Colon (tissue), 2 donors: ENCODE measurements at regions not wholly inside any gene's neighbourhood (a gene's known extent, or its start where the extent isn't known, plus 50 kb on each side); places are given as distances from the start of the nearest gene placed in this dataset.
"Not testable (repeated sequence)": the region's sequence is repeated elsewhere in the genome, so short reads cannot be mapped to it uniquely, and the experiment has no call there.

Experiments used
- FAIRE-seq: peaks from 2 replicates; lab custom pipeline; 2012; peaks lifted over from hg19 to GRCh38; lab: Jason Lieb, UNC
- donor health status: control.
- donor health status: control.

GRCh38 chr3:74053970-74054516 lies 429.3 kb upstream of the PDZRN3 start:
- no peak for FAIRE-seq

DNA sequence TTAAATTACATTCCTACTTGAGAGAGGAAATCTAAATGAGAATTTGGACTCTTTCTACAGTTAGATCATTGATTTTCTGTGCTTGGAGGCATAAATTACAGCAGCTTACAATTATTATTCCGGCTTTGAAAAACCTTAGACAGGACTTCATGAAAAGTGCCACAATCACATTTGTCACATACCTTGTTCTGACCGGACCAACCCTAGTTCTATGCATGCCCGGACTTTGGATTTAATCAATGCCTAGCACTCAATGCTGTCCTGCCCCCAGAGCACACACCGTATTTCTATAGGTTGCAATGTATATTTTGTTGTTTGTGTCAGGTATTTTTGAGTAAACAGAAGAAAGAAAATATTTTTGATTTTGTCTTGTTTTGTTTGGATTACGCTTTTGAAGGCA lies 424.7 kb upstream of the PDZRN3 start:
- FAIRE-seq, result no peak

GRCh38 chr3:74048699-74049098 lies 424.0 kb upstream of the PDZRN3 start:
- FAIRE-seq, result no peak

- FAIRE-seq, result no peak
Observed at GRCh38 chr3:74045000-74045399, 420.3 kb upstream of the PDZRN3 start.

DNA sequence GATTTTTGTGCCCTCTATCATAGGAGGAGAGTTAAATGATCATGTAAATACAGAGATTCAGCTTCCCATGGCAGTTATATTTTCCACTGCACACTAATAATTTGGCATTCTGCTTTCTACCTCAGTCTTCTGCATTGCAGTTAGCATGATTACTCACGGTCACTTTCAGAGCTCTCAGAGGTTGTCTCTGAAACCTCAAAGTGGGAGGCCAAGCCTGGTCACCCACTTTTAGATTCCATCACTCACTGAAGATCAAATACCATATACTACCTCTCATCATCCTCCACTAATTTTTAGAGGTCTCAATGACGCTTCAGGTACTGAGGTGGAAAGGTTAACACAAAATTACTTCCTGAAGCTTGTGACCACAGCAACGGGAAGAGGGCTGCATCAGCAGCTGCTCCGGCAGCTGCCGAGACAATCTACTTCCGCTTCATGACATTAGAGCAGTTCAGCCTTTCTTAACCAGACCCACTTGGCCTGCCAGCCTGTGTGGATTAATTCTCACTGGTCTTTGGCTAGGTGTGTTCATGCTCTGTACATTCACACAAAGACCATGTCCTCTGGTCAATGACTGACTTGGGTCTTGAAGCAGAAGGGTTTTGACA lies 416.4 kb upstream of the PDZRN3 start:
- FAIRE-seq, result no peak

DNA sequence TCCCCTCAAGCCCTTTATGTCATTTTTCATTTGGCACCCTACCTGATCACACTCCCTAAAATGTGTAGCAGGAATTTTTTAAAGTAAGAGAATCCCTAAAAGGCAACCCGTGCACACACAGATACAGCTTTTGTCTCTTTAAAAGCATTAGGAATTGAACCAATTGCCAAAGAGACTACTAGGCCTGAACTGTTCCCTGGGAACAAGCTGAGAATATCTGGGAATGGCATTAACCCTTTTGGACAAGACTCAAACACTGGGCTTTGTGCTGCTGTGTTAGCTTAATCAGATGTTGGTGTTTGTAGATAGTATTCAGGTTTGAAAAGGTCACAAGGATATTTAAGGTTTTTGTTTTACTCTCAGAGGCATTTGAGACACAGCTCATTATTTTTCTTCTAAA lies 414.4 kb upstream of the PDZRN3 start:
- FAIRE-seq, result no peak

DNA sequence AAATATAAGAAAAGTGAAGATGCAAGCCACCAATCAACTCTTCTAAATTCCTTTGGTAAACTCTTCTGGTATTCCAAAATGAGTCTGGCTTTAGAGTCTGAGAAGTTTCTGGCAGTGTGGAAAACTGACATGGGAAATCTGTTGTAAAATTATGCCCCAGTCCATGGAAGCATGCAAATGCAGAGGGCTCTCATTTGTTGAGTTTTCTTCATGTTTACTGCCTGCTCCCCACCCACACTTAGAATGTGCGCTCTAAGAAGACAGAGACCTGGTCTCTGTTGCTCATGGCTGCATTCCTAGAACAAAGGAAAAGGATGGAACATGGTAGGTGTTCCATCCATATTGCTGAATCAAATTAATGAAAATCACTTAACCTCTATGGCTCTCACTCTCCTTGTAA lies 411.8 kb upstream of the PDZRN3 start:
- FAIRE-seq, result no peak

- no peak for FAIRE-seq
Observed at GRCh38 chr3:74036102-74036501, 411.4 kb upstream of the PDZRN3 start.

GRCh38 chr3:74033806-74034205 lies 409.1 kb upstream of the PDZRN3 start:
- FAIRE-seq, result no peak

- FAIRE-seq, result no peak
Observed at GRCh38 chr3:74033381-74033780, 408.6 kb upstream of the PDZRN3 start.

DNA sequence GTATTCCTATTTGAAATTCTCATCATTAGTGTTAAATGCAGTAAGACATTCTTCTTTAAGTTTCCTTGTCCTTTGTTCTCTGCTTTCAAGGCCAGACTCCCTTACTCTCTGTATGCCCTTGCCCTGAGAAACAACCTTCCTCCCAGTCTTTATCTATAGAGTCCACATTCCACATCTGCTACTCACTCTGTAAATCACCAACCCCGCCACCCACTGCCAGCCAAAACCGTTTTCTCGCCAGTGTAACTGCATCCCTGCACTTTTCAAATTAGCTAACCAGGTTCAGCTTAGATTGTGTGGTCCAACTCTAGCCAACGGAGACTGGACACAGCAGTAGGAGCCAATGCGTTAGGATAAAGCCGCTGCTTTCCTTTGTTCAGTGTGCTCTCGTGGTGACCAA lies 402.4 kb upstream of the PDZRN3 start:
- FAIRE-seq, result no peak

- no peak for FAIRE-seq
Observed at GRCh38 chr3:74023395-74023794, 398.7 kb upstream of the PDZRN3 start.

- no peak for FAIRE-seq
Observed at GRCh38 chr3:74021449-74021848, 396.7 kb upstream of the PDZRN3 start.

DNA sequence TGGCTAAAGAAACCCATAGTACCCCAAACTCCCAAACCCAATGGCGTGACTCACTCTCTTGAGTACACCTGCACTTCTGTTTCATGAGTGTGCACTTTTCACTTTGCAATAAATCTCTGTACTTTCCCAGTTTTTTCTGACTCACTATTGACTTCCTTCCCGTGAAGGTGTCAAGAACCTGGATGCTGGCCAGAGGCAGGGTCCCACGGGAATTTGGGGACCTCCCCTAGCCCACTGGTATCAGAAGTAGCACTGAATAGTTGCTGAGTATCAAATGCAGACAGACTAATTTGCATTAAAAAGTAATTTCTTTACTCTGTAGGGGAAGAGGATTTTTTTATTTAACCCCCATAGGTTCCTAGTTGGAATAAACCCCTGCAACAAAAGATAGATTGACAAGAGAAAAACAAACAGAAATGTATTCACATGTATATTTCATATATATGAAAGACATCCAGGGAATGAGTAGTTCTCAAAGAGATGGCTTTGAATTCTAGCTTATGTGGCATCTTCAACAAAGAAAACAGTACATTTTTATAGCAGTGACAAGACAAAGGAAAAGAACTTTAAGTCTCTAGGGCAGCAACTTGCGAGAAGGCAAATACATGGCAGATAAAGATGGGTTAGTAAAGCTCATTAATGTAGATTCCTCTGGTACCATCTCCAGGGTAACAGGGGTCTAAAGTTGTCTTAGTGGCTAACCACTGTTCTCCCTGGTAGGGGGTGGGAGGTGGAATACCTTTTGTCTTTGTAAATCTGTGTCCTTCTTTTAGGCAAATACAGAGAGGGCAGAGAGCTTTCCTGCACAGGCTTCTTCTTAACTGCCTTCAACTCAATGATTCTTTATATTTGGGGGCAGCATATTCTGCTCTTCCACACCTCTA lies 385.5 kb upstream of the PDZRN3 start:
- FAIRE-seq, result no peak

GRCh38 chr3:74004386-74004785 lies 379.6 kb upstream of the PDZRN3 start:
- no peak for FAIRE-seq

- no peak for FAIRE-seq
Observed at GRCh38 chr3:74003734-74004133, 379.0 kb upstream of the PDZRN3 start.

DNA sequence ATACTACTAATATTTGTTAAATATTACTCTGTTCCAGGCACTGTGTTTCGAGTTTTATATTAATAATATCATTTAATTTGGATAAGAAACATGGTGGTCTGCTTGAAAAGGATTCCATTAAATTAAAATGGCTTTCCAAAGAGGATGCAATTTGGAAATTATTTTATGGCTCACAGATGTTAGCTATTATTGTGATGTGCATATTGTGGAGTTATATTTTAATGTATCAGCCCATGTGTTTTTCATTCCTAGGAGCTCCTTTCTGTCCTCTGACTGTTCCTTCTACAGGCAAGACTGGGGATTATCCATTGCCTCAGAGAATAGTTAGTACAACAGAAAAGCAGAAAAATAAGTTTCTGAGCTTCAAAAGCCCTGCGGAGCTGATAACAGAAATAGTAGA lies 376.7 kb upstream of the PDZRN3 start:
- FAIRE-seq, result no peak

GRCh38 chr3:74000725-74001124 lies 376.0 kb upstream of the PDZRN3 start:
- FAIRE-seq, result no peak

DNA sequence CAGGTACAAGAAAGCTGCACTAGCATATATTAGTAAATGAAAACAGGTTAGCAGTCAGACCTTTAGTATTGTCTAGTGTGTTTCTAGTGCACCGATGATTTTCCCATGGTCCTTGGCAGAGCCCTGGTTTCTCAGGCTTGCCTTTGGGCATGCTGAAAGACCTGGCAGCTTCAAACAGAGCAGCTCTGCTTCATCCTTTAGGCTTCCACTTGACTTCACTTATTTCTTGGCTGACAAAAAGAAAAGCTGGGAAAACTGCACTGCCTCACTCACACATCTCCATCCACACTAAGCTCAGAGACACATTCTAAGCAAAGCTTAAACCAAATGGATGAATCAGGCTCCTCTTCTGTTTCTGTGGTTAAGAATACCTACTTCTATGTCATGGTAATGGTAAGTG lies 374.8 kb upstream of the PDZRN3 start:
- no peak for FAIRE-seq

GRCh38 chr3:73990691-73991090 lies 365.9 kb upstream of the PDZRN3 start:
- FAIRE-seq, result not testable (repeated sequence)

DNA sequence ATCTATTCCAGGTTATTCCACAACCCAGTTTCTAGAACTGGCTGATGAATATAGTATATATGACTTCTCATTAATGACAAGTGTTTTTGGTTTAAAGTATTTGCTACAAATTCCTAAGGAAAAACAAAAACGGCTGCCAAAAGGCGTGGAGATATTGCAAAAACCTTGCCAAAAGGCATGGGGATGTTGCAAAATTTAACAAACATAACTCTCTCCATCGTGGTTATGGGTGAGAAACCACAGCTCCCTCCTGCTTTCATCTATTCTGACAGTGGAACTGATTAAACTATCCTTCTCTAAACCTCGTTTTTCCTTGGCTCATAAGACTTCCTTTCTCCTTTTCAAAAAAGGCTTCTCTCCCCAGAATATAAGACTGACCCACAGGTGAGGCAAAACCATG lies 342.0 kb upstream of the PDZRN3 start:
- FAIRE-seq, result no peak

DNA sequence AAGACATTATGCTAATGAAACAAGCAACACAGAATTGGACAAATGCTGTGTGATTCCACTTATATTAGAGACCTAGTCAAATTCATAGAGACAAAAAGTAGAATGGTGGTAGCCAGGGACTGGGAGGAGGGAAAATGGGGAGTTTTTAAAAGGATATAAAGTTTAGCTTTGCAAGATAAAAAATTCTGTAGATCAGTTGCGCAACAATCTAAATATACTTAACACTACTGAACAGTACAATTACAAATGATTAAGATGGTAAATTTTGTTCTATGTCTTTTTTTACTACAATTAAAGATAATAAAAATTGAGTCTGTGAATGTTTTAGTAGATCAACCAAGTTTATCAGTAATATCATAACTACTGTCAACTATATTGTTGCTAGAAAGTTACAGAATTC lies 340.1 kb upstream of the PDZRN3 start:
- FAIRE-seq, result no peak

GRCh38 chr3:73955494-73956070 lies 330.8 kb upstream of the PDZRN3 start:
- no peak for FAIRE-seq
